HG03280 (cell line): ENCODE measurements at regions not wholly inside any gene's neighbourhood (a gene's known extent, or its start where the extent isn't known, plus 50 kb on each side); places are given as distances from the start of the nearest gene placed in this dataset.
"Not testable (repeated sequence)": the region's sequence is repeated elsewhere in the genome, so short reads cannot be mapped to it uniquely, and the experiment has no call there.

Source experiments
- ATAC-seq: cut with Tn5 transposase; IDR thresholded peaks from one replicate; pipeline ENCODE4 v1.9.1; 2021; ENCODE audit warnings: mild to moderate bottlenecking, moderate library complexity; ENCODE audit not compliant: unreplicated experiment

GRCh38 chr1:245062741-245063305, 92.0 kb upstream of the KIF26B start:
- no peak for ATAC-seq

- not testable (repeated sequence) for ATAC-seq
Observed at GRCh38 chr1:245061808-245062207, 93.0 kb upstream of the KIF26B start.

- no peak for ATAC-seq
Observed at GRCh38 chr1:245060684-245061374, 94.0 kb upstream of the KIF26B start.

GRCh38 chr1:245059806-245060424, 94.9 kb upstream of the KIF26B start:
- no peak for ATAC-seq

DNA sequence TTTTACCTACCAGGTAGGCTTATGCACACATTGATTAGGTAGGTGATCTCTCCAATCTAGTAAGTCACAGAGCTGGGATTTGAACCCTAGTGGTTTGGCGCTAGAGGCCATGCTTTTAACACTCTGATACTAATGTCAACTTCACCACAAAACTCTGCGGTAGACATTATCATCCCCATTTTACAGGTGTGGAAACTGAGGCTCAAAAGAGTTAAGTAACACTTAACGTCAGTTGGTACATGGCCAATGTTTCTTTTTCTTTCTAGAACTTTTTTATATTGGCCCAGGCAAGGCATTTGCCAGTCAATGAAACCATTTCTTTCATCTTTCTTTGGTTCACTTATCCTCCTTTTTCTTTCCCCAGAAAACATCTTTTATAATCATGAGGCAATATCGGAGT, 95.9 kb upstream of the KIF26B start:
- ATAC-seq, result no peak

GRCh38 chr1:245058436-245058835, 96.3 kb upstream of the KIF26B start:
- no peak for ATAC-seq

DNA sequence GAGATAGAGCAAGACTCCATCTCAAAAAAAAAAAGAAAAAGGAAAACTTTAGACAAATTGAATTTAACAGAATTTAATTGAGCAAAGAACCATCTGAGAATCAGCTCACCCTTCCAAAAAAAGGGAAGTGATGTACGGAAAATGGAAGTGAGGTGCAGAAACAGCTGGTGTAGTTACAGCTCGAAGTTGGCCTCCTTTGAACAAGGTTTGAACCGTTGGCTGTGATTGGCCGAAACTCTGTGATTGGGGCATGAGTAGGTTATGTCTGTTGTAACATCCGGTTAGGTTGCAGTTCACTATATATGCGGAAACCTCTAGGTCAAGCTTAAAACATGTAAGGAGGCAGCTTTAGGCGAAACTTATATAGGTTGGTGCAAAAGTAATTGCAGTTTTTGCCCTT, 97.9 kb upstream of the KIF26B start:
- ATAC-seq, result no peak

DNA sequence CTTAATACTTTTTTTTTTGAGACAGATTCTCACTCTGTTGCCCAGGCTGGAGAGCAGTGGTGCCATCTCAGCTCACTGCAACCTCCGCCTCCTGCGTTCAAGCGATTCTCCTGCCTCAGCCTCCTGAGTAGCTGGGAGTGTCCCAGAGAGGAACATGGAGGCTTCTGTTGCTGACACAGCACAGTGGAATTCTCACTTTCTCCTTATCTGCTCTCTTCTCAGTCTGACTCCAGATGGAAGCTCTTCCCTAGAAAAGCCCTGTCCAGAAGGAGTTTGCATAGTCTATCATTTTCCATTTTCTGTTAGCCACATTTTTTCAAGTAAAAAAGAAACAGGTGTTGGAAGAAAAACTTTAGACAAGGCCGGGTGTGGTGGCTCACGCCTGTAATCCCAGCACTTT, 98.5 kb upstream of the KIF26B start:
- ATAC-seq, result not testable (repeated sequence)

- ATAC-seq, result no peak
Observed at GRCh38 chr1:245055752-245056151, 99.0 kb upstream of the KIF26B start.

DNA sequence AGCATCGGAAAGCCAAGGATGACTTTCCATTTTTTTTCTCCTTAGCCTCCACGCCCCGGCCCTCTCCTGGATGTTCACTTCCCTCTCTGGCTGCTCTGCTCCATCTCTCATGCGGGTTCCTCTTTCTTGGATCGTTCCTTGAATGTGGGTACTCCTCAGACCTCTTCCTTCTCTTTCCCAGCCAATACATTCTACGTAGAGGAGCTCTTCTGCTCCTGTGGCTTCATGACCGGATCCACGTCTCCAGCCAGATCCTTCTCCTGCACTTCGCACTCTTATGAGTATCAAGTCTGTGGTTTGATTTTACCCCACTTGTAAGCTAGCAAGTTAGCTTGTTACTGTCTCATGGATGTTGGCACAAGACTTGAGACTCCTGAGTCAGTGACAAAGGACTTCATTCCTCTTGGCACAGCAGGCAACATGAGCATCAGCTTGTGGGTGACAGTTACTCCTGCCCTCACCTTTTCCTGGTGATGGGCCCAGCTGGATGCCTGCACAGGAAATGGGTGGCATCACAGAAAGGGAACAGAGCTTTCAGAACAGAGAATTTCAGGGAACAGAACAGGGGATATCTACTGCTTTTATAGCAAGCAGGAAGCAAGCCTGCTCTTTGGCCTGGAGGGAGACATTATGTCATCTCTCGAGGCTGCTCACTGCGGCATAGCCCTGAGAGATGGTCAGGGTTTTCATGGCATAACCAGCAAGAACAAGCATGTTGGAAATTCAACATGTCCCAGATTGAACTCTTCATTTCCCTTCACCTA, 100.1 kb upstream of the KIF26B start:
- no peak for ATAC-seq

DNA sequence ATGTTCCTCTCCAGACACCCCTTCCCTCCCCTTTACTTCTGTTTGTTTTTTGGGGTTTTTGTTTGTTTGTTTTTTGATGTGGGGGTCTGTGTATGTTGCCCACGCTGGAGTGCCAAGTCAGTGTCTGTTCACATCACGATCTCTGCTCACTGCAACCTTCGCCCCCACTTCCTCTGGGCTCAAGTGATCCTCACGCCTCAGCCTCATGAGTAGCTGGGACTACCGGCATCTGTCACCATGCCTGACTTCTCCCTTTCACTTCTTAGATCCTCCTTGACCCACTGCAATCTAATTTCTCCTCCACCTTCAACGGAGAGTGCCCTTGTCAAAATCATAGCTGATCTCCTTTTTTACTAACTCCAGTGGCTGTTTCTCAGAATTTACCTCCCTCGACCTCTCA, 100.7 kb upstream of the KIF26B start:
- ATAC-seq, result no peak

DNA sequence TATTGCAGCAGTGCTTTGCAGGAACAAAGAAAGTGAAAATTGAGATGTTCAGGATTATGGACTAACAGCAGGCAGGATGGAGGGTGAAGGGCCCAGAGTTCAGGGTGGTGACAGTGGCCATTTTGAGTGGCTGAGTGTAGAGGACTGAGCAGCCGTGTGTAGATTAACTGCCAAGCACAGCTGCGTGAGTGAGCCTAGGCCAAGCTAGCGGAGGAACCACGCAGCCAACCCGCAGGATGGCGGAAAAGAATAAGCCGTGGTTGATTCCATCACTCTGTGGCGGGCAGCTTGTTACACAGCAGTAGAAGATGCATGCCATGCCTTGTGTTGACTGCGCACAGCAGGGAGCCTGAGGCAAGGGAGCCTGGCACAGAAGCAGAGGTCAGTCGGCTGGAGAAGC, 102.5 kb upstream of the KIF26B start:
- ATAC-seq, result no peak

DNA sequence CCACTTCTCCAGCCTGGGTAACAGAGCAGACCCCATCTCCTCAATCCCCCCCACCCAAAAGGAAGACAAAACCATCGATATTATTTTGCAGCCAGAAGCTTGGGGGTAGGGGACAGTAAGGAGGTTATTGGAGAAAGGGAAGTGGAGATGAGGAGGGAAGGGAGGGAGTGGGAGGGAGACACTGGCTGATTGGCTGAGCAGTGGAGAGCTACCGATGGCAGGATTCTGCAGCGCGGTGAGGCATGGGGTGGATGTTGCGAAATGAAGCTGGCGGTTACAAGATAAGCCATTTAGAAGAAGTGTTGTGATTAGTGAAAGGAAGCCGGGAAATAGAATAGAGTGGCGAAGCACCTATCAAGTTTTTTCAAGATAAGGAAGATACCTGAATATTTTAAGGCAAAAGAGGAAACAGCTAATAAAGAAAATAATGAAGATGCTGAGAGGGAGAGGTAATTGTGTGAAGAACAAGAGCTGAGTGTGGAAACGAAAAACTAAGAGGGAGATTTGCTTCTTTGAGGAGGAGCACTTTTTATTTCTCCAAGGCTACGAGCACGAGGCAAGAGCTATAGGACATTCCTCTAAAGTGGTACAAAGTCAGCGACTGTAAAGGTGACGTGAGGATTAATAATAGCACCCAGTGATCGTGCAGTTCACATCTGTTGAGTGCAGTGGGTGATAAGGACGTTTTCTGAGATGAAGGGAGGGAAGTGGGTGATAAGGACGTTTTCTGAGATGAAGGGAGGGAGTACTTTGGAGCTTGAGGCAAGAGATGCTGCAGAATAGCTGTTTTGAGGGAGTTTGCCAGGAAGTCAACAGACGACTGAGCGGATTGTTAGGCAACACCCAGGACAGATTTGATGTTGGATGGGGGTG, 103.2 kb upstream of the KIF26B start:
- no peak for ATAC-seq

- no peak for ATAC-seq
Observed at GRCh38 chr1:245046769-245047168, 108.0 kb upstream of the KIF26B start.

DNA sequence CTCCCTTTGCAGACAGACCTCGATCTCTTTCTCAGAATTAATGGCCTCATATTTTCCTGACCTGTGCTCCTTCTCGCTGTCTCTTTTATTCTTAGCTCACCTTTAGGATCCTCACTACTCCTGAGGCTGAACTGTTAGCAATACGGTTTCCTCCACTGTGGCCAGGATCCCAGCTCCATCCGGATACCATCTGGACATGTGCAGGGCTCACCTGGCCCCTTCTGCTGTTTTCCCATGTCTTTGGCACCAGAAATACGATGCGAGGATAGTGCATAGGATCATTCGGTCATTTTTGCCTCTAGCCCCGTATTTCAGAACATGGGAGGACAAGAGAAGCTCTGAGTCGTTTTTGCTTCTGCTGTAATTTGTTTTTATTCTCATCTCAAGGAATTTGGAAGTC, 108.5 kb upstream of the KIF26B start:
- no peak for ATAC-seq

DNA sequence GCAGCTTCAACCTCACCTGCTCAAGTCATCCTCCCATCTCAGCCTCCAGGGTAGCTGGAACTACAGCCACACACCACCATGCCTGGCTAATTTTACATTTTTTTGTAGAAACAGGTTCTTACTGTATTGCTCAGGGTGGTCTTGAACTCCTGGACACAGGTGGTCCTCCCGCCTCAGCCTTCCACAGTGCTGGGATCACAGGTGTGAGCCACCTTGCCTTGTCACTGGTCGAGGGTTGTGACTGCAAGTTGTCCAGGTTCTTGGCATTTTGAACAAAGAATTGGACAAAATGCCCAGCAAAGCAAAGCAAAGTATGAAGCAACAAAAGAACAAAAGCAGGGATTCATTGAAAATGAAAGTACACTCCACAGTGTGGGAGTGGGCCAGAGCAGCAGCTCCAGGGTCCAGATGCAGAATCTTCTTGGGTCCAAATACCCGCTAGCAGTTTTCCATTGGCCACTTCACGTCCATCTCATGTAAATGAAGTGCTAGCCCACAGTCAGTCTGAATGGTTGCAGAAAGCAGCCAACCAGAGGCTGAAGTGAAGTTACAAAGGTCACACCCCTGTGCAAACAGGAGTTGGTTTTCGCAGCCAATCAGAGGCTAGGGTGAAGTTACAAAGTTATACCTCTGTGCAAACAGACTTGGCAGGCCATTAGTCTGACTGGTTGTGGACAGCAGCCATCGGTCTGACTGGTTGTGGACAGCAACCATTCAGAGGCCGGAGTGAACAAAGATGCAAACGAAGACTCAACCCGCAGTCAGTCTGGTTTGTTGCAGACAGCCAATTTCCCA, 109.5 kb upstream of the KIF26B start:
- ATAC-seq, result no peak

- no peak for ATAC-seq
Observed at GRCh38 chr1:245043611-245043940, 111.2 kb upstream of the KIF26B start.

DNA sequence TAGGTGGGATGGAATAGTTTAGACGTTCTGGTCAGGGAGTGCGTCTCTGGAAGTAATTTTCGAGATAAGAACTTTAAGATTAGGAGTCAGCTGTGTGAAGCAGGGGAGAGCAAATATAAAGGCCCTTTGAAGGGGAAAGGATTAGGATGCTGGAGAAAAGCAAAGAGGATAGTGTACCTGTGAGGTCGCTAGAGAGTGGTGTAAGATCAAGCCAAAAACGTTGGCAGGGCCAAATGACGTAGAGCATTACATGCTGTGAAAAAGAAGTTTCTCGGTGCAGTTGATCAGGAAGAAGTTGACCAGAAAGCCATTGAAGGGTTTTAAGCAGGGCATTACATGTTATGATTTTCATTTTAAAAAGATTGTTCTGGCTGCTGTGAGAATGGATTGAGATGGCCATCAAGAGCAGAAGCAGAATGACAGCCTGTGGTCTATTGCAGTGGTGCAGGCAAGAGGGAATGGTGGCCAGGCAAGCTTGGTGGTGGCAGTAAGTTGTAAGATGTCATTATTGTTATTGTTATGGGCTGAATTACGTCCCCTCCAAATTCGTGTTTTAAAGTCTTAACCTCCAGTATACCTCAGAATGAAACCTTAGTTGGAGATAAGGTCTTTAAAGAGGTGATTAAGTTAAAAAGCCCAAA, 113.6 kb upstream of the KIF26B start:
- no peak for ATAC-seq

DNA sequence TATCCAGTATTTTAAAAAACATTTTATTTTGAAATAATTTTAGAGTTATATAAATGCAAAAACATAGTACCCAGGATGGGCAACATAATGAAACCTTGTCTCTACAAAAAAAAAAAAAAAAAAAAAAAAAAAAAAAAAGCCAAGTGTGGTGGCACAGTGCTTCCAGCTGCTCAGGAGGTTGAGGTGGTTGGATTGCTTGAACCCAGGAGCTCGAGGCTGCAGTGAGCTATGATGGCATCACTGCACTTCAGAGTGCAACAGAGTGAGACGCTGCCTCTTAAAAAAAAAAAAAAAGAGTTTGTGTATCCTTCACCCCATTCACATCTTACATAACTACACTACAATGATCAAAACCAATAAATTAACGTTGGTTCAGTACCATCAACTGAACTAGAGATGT, 115.6 kb upstream of the KIF26B start:
- no peak for ATAC-seq

GRCh38 chr1:245036102-245036501, 118.7 kb upstream of the KIF26B start:
- ATAC-seq, result no peak
